HUES48 (cell line): ENCODE measurements at regions not wholly inside any gene's neighbourhood (a gene's known extent, or its start where the extent isn't known, plus 50 kb on each side); places are given as distances from the start of the nearest gene placed in this dataset.

Source experiments
- H3K27ac ChIP-seq: one replicate; pipeline ENCODE4 v1.7.0; 2013; ENCODE audit warnings: low read depth, low read length, inconsistent platforms
- H3K27me3 ChIP-seq: 2 replicates; pipeline ENCODE4 v1.6.1; 2013; ENCODE audit warnings: mild to moderate bottlenecking, low read length; ENCODE audit not compliant: control insufficient read depth, insufficient read depth
- H3K36me3 ChIP-seq: 2 replicates; pipeline ENCODE4 v1.6.1; 2013; ENCODE audit warnings: low read length; ENCODE audit not compliant: control insufficient read depth, insufficient read depth
- H3K4me1 ChIP-seq: 2 replicates; pipeline ENCODE4 v1.6.1; 2013; ENCODE audit warnings: mild to moderate bottlenecking, low read length; ENCODE audit not compliant: control insufficient read depth, insufficient read depth
- H3K4me3 ChIP-seq: 2 replicates; pipeline ENCODE4 v1.5.1; 2013; ENCODE audit warnings: mild to moderate bottlenecking, low read depth, low read length
- H3K9ac ChIP-seq: 2 replicates; pipeline ENCODE4 v1.6.1; 2013; ENCODE audit warnings: mild to moderate bottlenecking, low read depth, low read length, moderate library complexity
- H3K9me3 ChIP-seq: 2 replicates; pipeline ENCODE4 v1.6.1; 2013; ENCODE audit warnings: low read length; ENCODE audit not compliant: control insufficient read depth, insufficient read depth

- Histone ChIP-seq H3K9ac (no peak overlapping the region), H3K36me3 (no peaks in the 10 kb centered on the region), H3K9me3 (no peaks in the 10 kb centered on the region), H3K4me1 (peaks cover 13% of the 10 kb centered on the region), H3K27me3 (peaks cover 85% of the 10 kb centered on the region), H3K27ac (no peak overlapping the region), H3K4me3 (peak overlapping the region; percentile 67)
These were observed 58.7 kb upstream of the DLX4 start for GRCh38 chr17:49910094-49910857.

GRCh38 chr17:49910858-49911204, 58.2 kb upstream of the DLX4 start:
- H3K36me3 ChIP-seq: no peaks in the 10 kb centered on the region
- H3K9me3 ChIP-seq: no peaks in the 10 kb centered on the region
- no peak overlapping the region for H3K27ac ChIP-seq
- H3K4me1 ChIP-seq: peaks cover 19% of the 10 kb centered on the region
- peak overlapping the region; percentile 67 for H3K4me3 ChIP-seq
- no peak overlapping the region for H3K9ac ChIP-seq
- peaks cover 85% of the 10 kb centered on the region for H3K27me3 ChIP-seq

GRCh38 chr17:49911719-49912118, 57.3 kb upstream of the DLX4 start:
- no peak overlapping the region for H3K27ac ChIP-seq
- H3K4me1 ChIP-seq: peaks cover 22% of the 10 kb centered on the region
- no peaks in the 10 kb centered on the region for H3K9me3 ChIP-seq
- H3K9ac ChIP-seq: no peak overlapping the region
- H3K27me3 ChIP-seq: peaks cover 87% of the 10 kb centered on the region
- no peaks in the 10 kb centered on the region for H3K36me3 ChIP-seq
- no peak overlapping the region for H3K4me3 ChIP-seq

GRCh38 chr17:49913226-49914095, 55.5 kb upstream of the DLX4 start:
- H3K36me3 ChIP-seq: no peaks in the 10 kb centered on the region
- H3K4me3 ChIP-seq: no peak overlapping the region
- H3K4me1 ChIP-seq: peaks cover 22% of the 10 kb centered on the region
- no peak overlapping the region for H3K9ac ChIP-seq
- H3K27ac ChIP-seq: no peak overlapping the region
- H3K9me3 ChIP-seq: no peaks in the 10 kb centered on the region
- H3K27me3 ChIP-seq: peaks cover 72% of the 10 kb centered on the region

- H3K27me3 ChIP-seq: peaks cover 66% of the 10 kb centered on the region
- no peaks in the 10 kb centered on the region for H3K36me3 ChIP-seq
- H3K4me1 ChIP-seq: peaks cover 22% of the 10 kb centered on the region
- H3K9me3 ChIP-seq: no peaks in the 10 kb centered on the region
- no peak overlapping the region for H3K4me3 ChIP-seq
- H3K27ac ChIP-seq: no peak overlapping the region
- no peak overlapping the region for H3K9ac ChIP-seq
These were observed 54.9 kb upstream of the DLX4 start for GRCh38 chr17:49914096-49914490.

- Histone ChIP-seq H3K9me3 (no peaks in the 10 kb centered on the region), H3K9ac (no peak overlapping the region), H3K4me3 (no peak overlapping the region), H3K27ac (no peak overlapping the region), H3K36me3 (no peaks in the 10 kb centered on the region), H3K4me1 (peaks cover 22% of the 10 kb centered on the region), H3K27me3 (peaks cover 60% of the 10 kb centered on the region)
These were observed 54.3 kb upstream of the DLX4 start for GRCh38 chr17:49914664-49915063.

GRCh38 chr17:49915260-49915659, 53.7 kb upstream of the DLX4 start:
- Histone ChIP-seq H3K36me3 (no peaks in the 10 kb centered on the region), H3K9ac (no peak overlapping the region), H3K4me1 (peaks cover 22% of the 10 kb centered on the region), H3K9me3 (no peaks in the 10 kb centered on the region), H3K4me3 (no peak overlapping the region), H3K27me3 (peaks cover 54% of the 10 kb centered on the region), H3K27ac (no peak overlapping the region)

GRCh38 chr17:49915670-49916069, 53.3 kb upstream of the DLX4 start:
- peaks cover 50% of the 10 kb centered on the region for H3K27me3 ChIP-seq
- no peaks in the 10 kb centered on the region for H3K9me3 ChIP-seq
- H3K4me1 ChIP-seq: peaks cover 20% of the 10 kb centered on the region
- H3K27ac ChIP-seq: no peak overlapping the region
- no peak overlapping the region for H3K9ac ChIP-seq
- no peaks in the 10 kb centered on the region for H3K36me3 ChIP-seq
- no peak overlapping the region for H3K4me3 ChIP-seq

GRCh38 chr17:49916854-49917515, 52.0 kb upstream of the DLX4 start:
- H3K27ac ChIP-seq: no peak overlapping the region
- H3K4me1 ChIP-seq: peaks cover 15% of the 10 kb centered on the region
- no peak overlapping the region for H3K4me3 ChIP-seq
- no peaks in the 10 kb centered on the region for H3K9me3 ChIP-seq
- H3K9ac ChIP-seq: no peak overlapping the region
- H3K27me3 ChIP-seq: peaks cover 38% of the 10 kb centered on the region
- no peaks in the 10 kb centered on the region for H3K36me3 ChIP-seq

GRCh38 chr17:49918591-49918990, 50.4 kb upstream of the DLX4 start:
- no peak overlapping the region for H3K27ac ChIP-seq
- H3K4me3 ChIP-seq: no peak overlapping the region
- H3K9ac ChIP-seq: no peak overlapping the region
- H3K27me3 ChIP-seq: peaks cover 23% of the 10 kb centered on the region
- no peaks in the 10 kb centered on the region for H3K9me3 ChIP-seq
- H3K4me1 ChIP-seq: peaks cover 15% of the 10 kb centered on the region
- no peaks in the 10 kb centered on the region for H3K36me3 ChIP-seq
